ENCODE measurements at regions not wholly inside any gene's neighbourhood (a gene's known extent, or its start where the extent isn't known, plus 50 kb on each side); places are given as distances from the start of the nearest gene placed in this dataset.

DNA sequence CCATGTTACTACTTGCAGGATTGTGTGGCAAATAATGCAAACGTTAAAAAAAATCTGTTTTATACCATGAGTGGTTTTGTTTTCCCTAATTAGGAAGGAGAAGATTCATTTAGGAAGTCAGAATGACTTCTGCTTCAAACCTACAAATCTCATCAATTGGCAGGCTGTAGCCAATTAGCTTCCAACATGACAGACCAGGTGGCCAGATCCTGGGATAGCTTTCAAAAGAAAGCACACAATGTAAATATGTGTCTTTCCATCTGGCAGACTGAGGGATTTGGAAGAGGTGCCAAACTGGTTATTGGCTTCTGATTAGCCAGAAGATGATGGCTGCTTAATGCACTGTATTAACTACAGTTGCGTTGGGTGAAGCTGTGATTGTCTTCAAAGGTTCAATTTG lies 432.8 kb downstream of the ANKRD50 start:
- no peak for DNase-seq

- DNase-seq: no peak
Observed at GRCh38 chr4:124282301-124282898, 430.1 kb downstream of the ANKRD50 start.

- DNase-seq: no peak
Observed at GRCh38 chr4:124288706-124289486, 423.6 kb downstream of the ANKRD50 start.

- no peak for DNase-seq
Observed at GRCh38 chr4:124290678-124291077, 421.9 kb downstream of the ANKRD50 start.

DNA sequence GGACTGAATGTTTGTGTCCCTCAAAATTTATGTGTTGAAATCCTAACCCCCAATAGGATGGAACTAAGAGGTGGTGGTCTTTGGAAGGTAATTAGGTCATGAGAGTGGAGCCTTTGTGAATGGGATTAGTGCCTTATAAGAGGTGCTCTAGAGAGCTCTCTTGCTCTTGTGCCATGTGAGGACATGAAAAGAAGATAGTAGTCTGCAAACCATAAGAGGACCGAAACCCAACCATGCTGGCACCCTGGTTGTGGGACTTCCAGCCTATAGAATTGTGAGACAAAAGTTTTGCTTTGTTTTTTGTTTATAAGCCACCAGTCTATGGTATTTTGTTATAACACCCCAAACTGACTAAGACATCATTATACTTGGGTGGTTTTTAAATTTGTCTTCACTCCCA lies 417.1 kb downstream of the ANKRD50 start:
- no peak for DNase-seq

- DNase-seq: no peak
Observed at GRCh38 chr4:124304941-124305340, 407.6 kb downstream of the ANKRD50 start.

- no peak for DNase-seq
Observed at GRCh38 chr4:124306352-124306751, 406.2 kb downstream of the ANKRD50 start.

DNA sequence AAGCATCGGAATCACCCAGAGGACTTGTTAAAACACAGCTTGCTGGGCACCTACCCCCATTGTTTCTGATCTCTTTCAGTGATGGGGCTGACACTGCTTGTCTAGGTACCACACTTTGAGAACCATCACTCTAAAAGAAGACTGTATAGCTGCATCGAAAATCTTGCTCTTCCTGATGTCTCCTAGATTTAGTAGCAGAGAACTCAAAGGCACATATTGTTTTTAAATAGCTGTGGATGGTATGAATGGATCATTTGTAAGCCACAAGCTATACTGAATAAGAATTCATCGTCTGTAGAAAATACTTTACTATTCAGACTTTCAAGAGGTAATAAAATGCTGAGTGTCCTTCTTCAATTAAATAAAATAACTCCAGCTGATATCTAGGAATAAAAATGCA lies 405.4 kb downstream of the ANKRD50 start:
- DNase-seq: no peak

DNA sequence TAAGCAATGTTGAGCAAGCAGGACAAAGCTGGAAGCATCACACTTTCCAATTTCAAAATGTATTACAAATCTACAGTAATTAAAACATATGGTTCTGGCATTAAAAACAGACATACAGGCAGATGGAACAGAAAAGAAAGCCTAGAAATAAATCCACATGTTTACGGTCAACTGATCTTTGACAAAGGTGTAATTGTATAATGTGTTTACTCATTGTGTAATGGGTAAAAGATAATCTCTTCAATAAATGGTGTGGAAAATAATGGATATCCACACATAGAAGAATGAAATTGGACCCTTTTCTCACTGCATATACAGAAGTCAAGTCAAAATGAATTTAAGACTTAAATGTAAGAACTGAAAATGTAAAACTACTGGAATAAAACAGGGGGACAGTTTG lies 394.2 kb downstream of the ANKRD50 start:
- DNase-seq: no peak

DNA sequence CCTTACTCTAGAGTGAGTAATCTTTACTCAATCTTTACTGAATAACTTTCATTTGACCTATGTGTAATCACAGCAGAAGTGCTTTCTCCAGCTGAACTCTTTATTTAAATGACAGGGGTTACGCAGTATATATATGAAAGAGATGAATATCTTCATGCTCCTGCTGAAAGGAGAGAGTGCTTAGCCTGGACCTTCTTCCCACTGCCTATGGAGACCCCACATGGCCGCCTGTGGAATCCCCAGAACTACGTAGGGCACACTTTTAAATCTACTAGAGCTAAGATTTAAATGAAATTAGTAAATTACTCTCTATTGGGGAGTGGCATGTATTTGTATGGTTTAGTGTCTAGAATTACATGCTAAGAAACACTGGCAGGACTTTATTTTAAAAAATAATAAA lies 391.2 kb downstream of the ANKRD50 start:
- no peak for DNase-seq

DNA sequence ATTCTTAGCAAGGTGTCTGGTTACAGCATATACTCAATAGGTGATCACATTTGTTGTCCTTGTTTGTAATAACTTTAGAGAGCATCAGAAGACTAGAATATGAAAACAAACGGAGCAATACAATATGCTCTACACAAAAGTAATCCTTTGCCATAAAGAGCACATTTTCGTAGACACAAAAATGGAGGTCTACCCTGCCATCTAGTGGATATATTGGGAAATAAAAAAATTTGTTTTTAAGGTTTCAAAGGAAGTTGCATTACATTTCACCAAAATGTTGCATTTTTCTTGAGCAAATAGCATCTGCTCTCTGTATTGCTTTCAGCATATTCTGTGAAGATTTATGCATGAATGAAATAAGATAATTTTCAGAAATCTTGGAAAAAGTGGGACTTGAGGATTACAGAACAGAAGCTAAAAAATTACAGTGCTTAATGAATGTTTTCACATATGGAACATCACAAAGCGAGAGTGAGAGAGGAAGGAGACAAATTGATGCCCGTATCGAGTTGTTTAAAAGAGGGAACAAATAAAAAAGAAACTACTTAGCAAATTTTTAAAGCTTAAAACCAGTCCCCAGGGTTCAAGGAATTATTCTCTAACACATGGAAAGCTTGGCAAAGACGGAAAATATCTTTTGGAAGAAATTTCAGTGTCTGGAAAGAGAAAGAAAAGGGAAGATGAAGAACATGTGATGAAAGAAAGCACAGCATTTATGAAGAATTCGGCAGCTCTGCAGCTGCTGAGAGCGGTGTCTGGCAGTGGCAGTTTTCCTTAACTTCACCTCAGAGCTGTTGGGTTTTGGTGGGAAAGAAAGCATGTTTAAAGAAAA lies 390.1 kb downstream of the ANKRD50 start:
- DNase-seq: no peak

GRCh38 chr4:124325690-124326089 lies 386.8 kb downstream of the ANKRD50 start:
- DNase-seq: no peak

- DNase-seq: no peak
Observed at GRCh38 chr4:124329134-124329533, 383.4 kb downstream of the ANKRD50 start.

DNA sequence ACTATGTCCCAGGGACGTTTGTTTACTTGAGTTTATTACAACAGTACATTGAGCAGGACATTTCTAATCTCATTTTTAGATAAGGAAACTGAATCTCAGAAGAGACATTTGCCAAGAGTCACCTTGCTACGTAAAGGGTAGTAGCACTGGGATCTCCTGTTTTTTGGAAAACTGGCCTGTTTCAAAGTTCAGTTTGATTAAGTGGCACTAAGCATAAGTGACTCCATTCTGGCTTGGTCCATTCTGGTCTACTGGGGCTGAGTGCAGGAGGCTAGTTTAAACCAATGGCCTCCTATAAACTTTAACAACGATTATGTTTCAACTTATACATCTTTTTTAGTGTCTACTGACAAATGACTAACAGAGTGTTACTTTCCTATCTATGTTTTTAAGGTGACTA lies 382.5 kb downstream of the ANKRD50 start:
- DNase-seq: no peak

DNA sequence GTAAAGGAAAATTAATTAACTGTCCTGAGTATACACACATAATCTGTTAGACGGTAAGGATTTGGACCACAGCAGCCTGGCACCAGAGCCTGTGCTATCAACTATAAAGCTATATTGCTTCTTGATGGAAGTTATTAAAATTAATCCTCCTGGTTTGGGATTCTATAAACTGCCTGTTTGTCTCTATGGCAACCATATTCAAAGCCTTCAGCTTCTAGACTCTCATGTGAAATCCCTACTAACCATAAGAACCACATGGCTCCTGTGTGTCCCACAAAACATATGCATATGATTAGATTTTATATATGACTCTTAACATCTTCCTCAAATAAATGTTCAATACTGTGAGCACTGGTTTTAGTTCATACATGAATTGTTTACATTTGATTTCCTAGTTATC lies 380.8 kb downstream of the ANKRD50 start:
- no peak for DNase-seq

DNA sequence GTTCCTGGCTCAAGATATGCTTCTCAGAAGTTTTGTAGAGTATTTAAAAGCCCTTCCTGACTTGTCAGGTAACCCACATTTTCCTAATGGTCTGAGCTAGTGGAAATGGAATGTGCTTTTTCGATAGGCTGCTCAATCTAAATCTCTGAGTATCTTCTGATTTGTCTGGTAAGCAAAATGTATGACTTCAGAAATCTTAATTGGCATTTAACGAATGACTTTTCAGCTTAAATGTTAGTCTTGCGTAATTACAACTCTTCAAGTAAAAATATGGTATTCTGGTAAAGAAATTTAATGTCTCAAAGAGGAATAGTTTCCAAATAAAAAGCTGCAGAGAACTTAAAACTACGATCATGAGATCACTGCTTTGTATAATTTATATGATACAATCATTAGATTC lies 379.1 kb downstream of the ANKRD50 start:
- no peak for DNase-seq

GRCh38 chr4:124334119-124334518 lies 378.4 kb downstream of the ANKRD50 start:
- DNase-seq: no peak

- DNase-seq: no peak
Observed at GRCh38 chr4:124337874-124338273, 374.7 kb downstream of the ANKRD50 start.

DNA sequence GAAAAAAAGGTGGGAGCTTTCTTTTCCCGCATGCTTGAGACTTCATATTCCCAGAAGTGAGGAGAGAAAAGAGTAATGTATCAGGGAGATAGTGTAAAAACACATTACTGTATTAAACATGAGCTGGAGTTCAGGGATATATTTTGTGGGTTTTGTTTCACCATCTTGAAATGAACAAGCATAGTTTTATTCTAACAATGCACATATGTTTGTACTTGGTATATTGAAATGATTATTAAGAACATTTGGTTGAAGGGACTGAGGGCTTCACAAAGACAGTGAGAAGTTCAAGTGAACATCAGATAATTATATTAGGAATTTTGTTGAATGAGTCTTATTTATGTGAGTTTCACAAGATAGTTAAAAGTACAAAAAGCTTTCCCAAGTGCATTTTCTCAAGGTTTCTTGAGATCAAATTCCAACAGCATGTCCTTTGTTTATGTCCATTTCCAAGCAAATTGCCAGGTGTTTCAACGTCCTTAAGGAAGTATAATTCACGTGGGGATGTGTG lies 368.8 kb downstream of the ANKRD50 start:
- no peak for DNase-seq

- no peak for DNase-seq
Observed at GRCh38 chr4:124372916-124373315, 339.6 kb downstream of the ANKRD50 start.

DNA sequence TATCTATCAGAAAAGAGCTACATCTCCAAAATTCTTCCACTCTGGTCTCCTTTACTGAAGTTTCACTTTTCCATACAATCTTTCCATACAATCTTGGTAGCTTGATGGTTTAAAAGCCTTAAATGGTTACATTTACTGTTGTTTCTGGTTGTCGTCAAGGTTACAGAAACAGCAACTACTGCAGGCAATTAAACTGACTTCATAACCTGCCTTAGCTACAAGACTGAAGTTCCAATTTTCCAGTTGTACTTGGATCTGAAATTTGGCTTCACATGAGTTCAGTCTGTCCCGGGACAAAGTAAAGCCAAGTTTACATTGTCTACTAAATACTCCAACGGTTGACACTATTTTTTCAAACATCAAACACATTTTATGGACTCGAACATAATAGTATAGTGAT lies 326.4 kb downstream of the ANKRD50 start:
- no peak for DNase-seq

DNA sequence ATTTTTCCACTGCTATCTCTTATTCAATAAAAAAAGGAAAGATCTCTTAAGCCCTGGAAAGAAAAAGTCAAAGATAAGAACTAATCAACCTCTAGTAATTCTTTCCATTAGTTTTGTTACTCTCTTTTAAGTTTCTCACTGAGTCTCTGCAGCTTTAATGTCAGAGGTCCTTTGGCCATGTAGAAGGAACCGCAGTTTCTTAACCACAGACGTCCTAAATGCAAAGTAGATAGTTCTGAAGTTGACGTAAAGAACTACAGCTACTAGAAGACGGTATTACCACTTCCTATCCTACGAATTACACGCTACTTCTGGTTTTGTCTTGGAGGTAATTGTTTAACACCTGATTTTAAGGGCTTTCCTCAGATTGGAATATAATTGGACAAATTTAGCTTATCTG lies 325.9 kb downstream of the ANKRD50 start:
- no peak for DNase-seq

DNA sequence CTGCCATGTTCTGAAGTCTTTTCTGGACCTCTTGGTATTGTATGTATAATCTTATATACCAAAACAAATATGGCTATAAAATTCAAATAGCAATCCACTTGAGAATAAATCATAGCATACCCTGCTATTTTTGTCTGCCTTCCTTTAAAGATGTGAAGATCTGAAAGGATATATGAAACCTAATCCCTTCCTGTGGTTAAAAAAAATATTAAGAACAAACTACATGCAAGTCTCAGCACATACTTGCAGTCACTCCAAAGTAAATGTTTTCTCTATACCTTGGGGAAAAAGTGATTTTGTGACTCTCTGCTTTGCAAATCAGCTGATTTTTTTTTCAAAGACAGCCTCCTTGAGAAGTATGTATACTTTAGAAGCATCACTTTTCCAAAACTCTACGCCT lies 322.9 kb downstream of the ANKRD50 start:
- DNase-seq: no peak

GRCh38 chr4:124390861-124391260 lies 321.7 kb downstream of the ANKRD50 start:
- DNase-seq: no peak

Data from stimulated activated CD4-positive, alpha-beta T cell treated with anti-CD3 and anti-CD28 coated beads, Interleukin-4, amount 100 ng/mL, for 1 hour (primary cell).